ENCODE measurements at regions not wholly inside any gene's neighbourhood (a gene's known extent, or its start where the extent isn't known, plus 50 kb on each side); places are given as distances from the start of the nearest gene placed in this dataset.

DNA sequence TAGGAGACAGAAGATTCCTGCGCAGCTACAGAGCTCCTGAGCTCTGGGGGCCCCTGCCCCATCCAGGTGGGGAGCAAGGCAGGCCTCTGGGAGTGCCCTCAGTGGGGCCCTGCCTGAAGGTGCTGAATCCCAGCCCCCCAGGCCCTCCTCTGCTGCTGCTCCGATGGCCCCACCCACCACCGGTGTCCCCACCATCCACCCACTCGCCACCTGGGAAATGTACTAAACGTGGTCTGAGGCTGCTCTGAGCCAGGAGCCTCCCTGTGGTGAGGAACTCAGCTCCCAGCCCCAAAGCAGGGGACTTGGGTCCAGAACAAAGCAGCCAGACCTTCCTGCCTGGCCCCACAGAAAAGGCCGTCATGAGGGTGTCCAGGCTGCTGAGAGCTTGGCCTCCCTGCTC lies 289.4 kb downstream of the CTTN start:
- Histone ChIP-seq H3K79me2 (ENCODE audit: insufficient read depth, low read length) (no peaks in the 10 kb centered on the region), H3K27me3 (ENCODE audit: insufficient read depth, low read length) (peaks cover 2% of the 10 kb centered on the region), H3K27ac (ENCODE audit: low read depth, low read length) (no peak overlapping the region), H3K4me1 (ENCODE audit: insufficient read depth, low read length) (no peaks in the 10 kb centered on the region), H3K4me3 (ENCODE audit: insufficient read depth, low read depth, low read length) (no peak overlapping the region), H3K9ac (ENCODE audit: low read length) (no peak overlapping the region), H3K9me3 (ENCODE audit: insufficient read depth, low read depth, low read length) (no peaks in the 10 kb centered on the region), H4K20me1 (ENCODE audit: insufficient read depth, low read length) (no peaks in the 10 kb centered on the region), H3K36me3 (ENCODE audit: insufficient read depth, low read length) (no peaks in the 10 kb centered on the region), H2AFZ (ENCODE audit: low read depth, low read length) (no peak overlapping the region), H3K4me2 (ENCODE audit: low read length) (no peak overlapping the region)
- no peak overlapping the region for H3K4me3 Mint-ChIP-seq (ENCODE audit: unreplicated experiment)
- peaks cover 6% of the 10 kb centered on the region for H3K9me3 Mint-ChIP-seq (ENCODE audit: unreplicated experiment)
- DNase-seq (ENCODE audit: low read depth) (no peak), FAIRE-seq (no peak)
- H3K27ac Mint-ChIP-seq (ENCODE audit: unreplicated experiment) = no peak overlapping the region
- peaks cover 2% of the 10 kb centered on the region for H3K36me3 Mint-ChIP-seq (ENCODE audit: low read depth, unreplicated experiment)
- no peak for TF ChIP-seq EZH2 (IDR thresholded peaks at IDR 0.05; ENCODE audit: insufficient read depth, low read length)
- TF ChIP-seq, protein P1, sequence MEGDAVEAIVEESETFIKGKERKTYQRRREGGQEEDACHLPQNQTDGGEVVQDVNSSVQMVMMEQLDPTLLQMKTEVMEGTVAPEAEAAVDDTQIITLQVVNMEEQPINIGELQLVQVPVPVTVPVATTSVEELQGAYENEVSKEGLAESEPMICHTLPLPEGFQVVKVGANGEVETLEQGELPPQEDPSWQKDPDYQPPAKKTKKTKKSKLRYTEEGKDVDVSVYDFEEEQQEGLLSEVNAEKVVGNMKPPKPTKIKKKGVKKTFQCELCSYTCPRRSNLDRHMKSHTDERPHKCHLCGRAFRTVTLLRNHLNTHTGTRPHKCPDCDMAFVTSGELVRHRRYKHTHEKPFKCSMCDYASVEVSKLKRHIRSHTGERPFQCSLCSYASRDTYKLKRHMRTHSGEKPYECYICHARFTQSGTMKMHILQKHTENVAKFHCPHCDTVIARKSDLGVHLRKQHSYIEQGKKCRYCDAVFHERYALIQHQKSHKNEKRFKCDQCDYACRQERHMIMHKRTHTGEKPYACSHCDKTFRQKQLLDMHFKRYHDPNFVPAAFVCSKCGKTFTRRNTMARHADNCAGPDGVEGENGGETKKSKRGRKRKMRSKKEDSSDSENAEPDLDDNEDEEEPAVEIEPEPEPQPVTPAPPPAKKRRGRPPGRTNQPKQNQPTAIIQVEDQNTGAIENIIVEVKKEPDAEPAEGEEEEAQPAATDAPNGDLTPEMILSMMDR (IDR thresholded peaks at IDR 0.05; ENCODE audit: insufficient read depth, low read depth, low read length) = no peak
- peaks cover 21% of the 10 kb centered on the region for H3K27me3 Mint-ChIP-seq (ENCODE audit: low read depth, unreplicated experiment)
- no peaks in the 10 kb centered on the region for H3K4me1 Mint-ChIP-seq (ENCODE audit: low read depth, unreplicated experiment)

DNA sequence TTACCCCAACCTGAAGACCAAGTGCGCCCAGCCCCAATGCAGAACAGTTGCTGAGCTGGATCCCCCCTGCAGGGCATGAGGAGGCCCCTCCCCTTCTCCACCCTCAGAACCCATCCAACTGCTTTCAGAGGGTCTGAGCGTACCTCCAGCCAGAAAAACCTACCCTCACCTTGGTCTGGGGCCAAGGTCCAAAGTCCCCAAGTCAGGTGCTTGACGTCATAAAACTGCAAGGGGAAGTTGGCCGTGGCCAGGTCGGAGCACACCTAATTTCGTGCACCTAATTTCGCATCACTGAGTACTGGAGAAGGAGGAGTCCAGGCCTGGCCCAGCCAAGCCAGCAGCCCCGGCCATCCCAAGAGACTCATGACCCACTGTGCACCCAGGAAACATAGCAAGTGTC lies 289.8 kb downstream of the CTTN start:
- peaks cover 6% of the 10 kb centered on the region for H3K9me3 Mint-ChIP-seq (ENCODE audit: unreplicated experiment)
- no peak for TF ChIP-seq EZH2 (IDR thresholded peaks at IDR 0.05; ENCODE audit: insufficient read depth, low read length)
- TF ChIP-seq, protein P1 (IDR thresholded peaks at IDR 0.05; ENCODE audit: insufficient read depth, low read depth, low read length) = no peak
- Histone ChIP-seq H3K9me3 (ENCODE audit: insufficient read depth, low read depth, low read length) (no peaks in the 10 kb centered on the region), H3K79me2 (ENCODE audit: insufficient read depth, low read length) (no peaks in the 10 kb centered on the region), H3K27ac (ENCODE audit: low read depth, low read length) (no peak overlapping the region), H3K9ac (ENCODE audit: low read length) (no peak overlapping the region), H3K27me3 (ENCODE audit: insufficient read depth, low read length) (peaks cover 2% of the 10 kb centered on the region), H3K4me2 (ENCODE audit: low read length) (no peak overlapping the region), H2AFZ (ENCODE audit: low read depth, low read length) (no peak overlapping the region), H3K4me1 (ENCODE audit: insufficient read depth, low read length) (no peaks in the 10 kb centered on the region), H3K4me3 (ENCODE audit: insufficient read depth, low read depth, low read length) (no peak overlapping the region), H3K36me3 (ENCODE audit: insufficient read depth, low read length) (no peaks in the 10 kb centered on the region), H4K20me1 (ENCODE audit: insufficient read depth, low read length) (no peaks in the 10 kb centered on the region)
- FAIRE-seq = no peak
- H3K4me1 Mint-ChIP-seq (ENCODE audit: low read depth, unreplicated experiment) = no peaks in the 10 kb centered on the region
- H3K4me3 Mint-ChIP-seq (ENCODE audit: unreplicated experiment) = no peak overlapping the region
- DNase-seq (ENCODE audit: low read depth) = no peak
- H3K27ac Mint-ChIP-seq (ENCODE audit: unreplicated experiment) = no peak overlapping the region
- H3K36me3 Mint-ChIP-seq (ENCODE audit: low read depth, unreplicated experiment) = peaks cover 2% of the 10 kb centered on the region
- peaks cover 25% of the 10 kb centered on the region for H3K27me3 Mint-ChIP-seq (ENCODE audit: low read depth, unreplicated experiment)

GRCh38 chr11:70689764-70690163 lies 291.4 kb downstream of the CTTN start:
- peaks cover 34% of the 10 kb centered on the region for H3K27me3 Mint-ChIP-seq (ENCODE audit: low read depth, unreplicated experiment)
- TF ChIP-seq, protein P1 (IDR thresholded peaks at IDR 0.05; ENCODE audit: insufficient read depth, low read depth, low read length) = no peak
- TF ChIP-seq EZH2 (IDR thresholded peaks at IDR 0.05; ENCODE audit: insufficient read depth, low read length) = no peak
- Histone ChIP-seq H3K36me3 (ENCODE audit: insufficient read depth, low read length) (no peaks in the 10 kb centered on the region), H3K9me3 (ENCODE audit: insufficient read depth, low read depth, low read length) (no peaks in the 10 kb centered on the region), H3K4me1 (ENCODE audit: insufficient read depth, low read length) (no peaks in the 10 kb centered on the region), H3K79me2 (ENCODE audit: insufficient read depth, low read length) (no peaks in the 10 kb centered on the region), H3K27ac (ENCODE audit: low read depth, low read length) (no peak overlapping the region), H4K20me1 (ENCODE audit: insufficient read depth, low read length) (no peaks in the 10 kb centered on the region), H3K9ac (ENCODE audit: low read length) (no peak overlapping the region), H3K4me3 (ENCODE audit: insufficient read depth, low read depth, low read length) (no peak overlapping the region), H3K27me3 (ENCODE audit: insufficient read depth, low read length) (peaks cover 2% of the 10 kb centered on the region), H2AFZ (ENCODE audit: low read depth, low read length) (no peak overlapping the region), H3K4me2 (ENCODE audit: low read length) (no peak overlapping the region)
- no peak for FAIRE-seq
- H3K27ac Mint-ChIP-seq (ENCODE audit: unreplicated experiment) = no peak overlapping the region
- no peaks in the 10 kb centered on the region for H3K4me1 Mint-ChIP-seq (ENCODE audit: low read depth, unreplicated experiment)
- no peaks in the 10 kb centered on the region for H3K36me3 Mint-ChIP-seq (ENCODE audit: low read depth, unreplicated experiment)
- no peak overlapping the region for H3K4me3 Mint-ChIP-seq (ENCODE audit: unreplicated experiment)
- no peak for DNase-seq (ENCODE audit: low read depth)
- peaks cover 12% of the 10 kb centered on the region for H3K9me3 Mint-ChIP-seq (ENCODE audit: unreplicated experiment)
